NCI-H2081 treated with DMSO at 0.1 percent for 48 hours (cell line): ENCODE measurements at regions not wholly inside any gene's neighbourhood (a gene's known extent, or its start where the extent isn't known, plus 50 kb on each side); places are given as distances from the start of the nearest gene placed in this dataset.
"Not testable (repeated sequence)": the region's sequence is repeated elsewhere in the genome, so short reads cannot be mapped to it uniquely, and the experiment has no call there.

Experiments used
- DNase-seq: peaks from one replicate; lab custom pipeline; 2025; lab: John Stamatoyannopoulos, UW

GRCh38 chr3:88000853-88001252 is 58.0 kb downstream of the CGGBP1 start:
- no peak for DNase-seq

- no peak for DNase-seq
Measured at GRCh38 chr3:87997966-87998365, 60.8 kb downstream of the CGGBP1 start.

- no peak for DNase-seq
Measured at GRCh38 chr3:87997298-87997697, 61.5 kb downstream of the CGGBP1 start.

- no peak for DNase-seq
Measured at GRCh38 chr3:87996882-87997281, 61.9 kb downstream of the CGGBP1 start.

- no peak for DNase-seq
Measured at GRCh38 chr3:87993566-87993965, 65.2 kb downstream of the CGGBP1 start.

- DNase-seq: no peak
Measured at GRCh38 chr3:87987952-87988351, 70.9 kb downstream of the CGGBP1 start.

GRCh38 chr3:87982421-87982820 is 76.4 kb downstream of the CGGBP1 start:
- no peak for DNase-seq

GRCh38 chr3:87979527-87979926 is 79.3 kb downstream of the CGGBP1 start:
- no peak for DNase-seq

GRCh38 chr3:87977765-87978164 is 81.0 kb downstream of the CGGBP1 start:
- DNase-seq: no peak

GRCh38 chr3:87975716-87976115 is 83.1 kb downstream of the CGGBP1 start:
- DNase-seq: no peak

GRCh38 chr3:87973906-87974305 is 84.9 kb downstream of the CGGBP1 start:
- DNase-seq: no peak

GRCh38 chr3:87969620-87970019 is 89.2 kb downstream of the CGGBP1 start:
- DNase-seq: no peak

GRCh38 chr3:87968668-87969067 is 90.1 kb downstream of the CGGBP1 start:
- no peak for DNase-seq

GRCh38 chr3:87958289-87958688 is 100.5 kb downstream of the CGGBP1 start:
- DNase-seq: no peak

- no peak for DNase-seq
Measured at GRCh38 chr3:87957575-87957974, 101.2 kb downstream of the CGGBP1 start.

- DNase-seq: no peak
Measured at GRCh38 chr3:87949879-87950208, 109.0 kb downstream of the CGGBP1 start.

- DNase-seq: no peak
Measured at GRCh38 chr3:87949189-87949878, 109.5 kb downstream of the CGGBP1 start.

- DNase-seq: not testable (repeated sequence)
Measured at GRCh38 chr3:87946007-87946406, 112.8 kb downstream of the CGGBP1 start.

- not testable (repeated sequence) for DNase-seq
Measured at GRCh38 chr3:87942256-87942655, 116.5 kb downstream of the CGGBP1 start.

GRCh38 chr3:87924485-87924884 is 134.3 kb downstream of the CGGBP1 start:
- no peak for DNase-seq

GRCh38 chr3:87920549-87920948 is 138.3 kb downstream of the CGGBP1 start:
- DNase-seq: no peak

- no peak for DNase-seq
Measured at GRCh38 chr3:87901141-87901540, 157.7 kb downstream of the CGGBP1 start.

- no peak for DNase-seq
Measured at GRCh38 chr3:87900061-87900460, 158.7 kb downstream of the CGGBP1 start.

GRCh38 chr3:87898971-87899370 is 159.8 kb downstream of the CGGBP1 start:
- no peak for DNase-seq

- no peak for DNase-seq
Measured at GRCh38 chr3:87895983-87896382, 162.8 kb downstream of the CGGBP1 start.
